Thymus (tissue), 11 donors: ENCODE measurements at regions not wholly inside any gene's neighbourhood (a gene's known extent, or its start where the extent isn't known, plus 50 kb on each side); places are given as distances from the start of the nearest gene placed in this dataset.
"Not testable (repeated sequence)": the region's sequence is repeated elsewhere in the genome, so short reads cannot be mapped to it uniquely, and the experiment has no call there.

Experiments used
- DNase-seq, 9 donors: peaks; one replicate each; pipeline ENCODE4 v3.0.0-alpha.2; 2013; ENCODE audit warnings: low spot score in 9 of 9, low read depth in 6 of 9, missing footprints in 1 of 9
- H3K27ac ChIP-seq, 2 donors: one replicate each; pipeline ENCODE4 v1.5.1; 2013; ENCODE audit warnings: control low read depth in 1 of 2, low read depth in 1 of 2, low read length in 1 of 2, mild to moderate bottlenecking in 1 of 2, moderate library complexity in 1 of 2
- H3K27me3 ChIP-seq, 2 donors: one replicate each; pipeline ENCODE4 v1.5.1; 2013; ENCODE audit warnings: low read length in 1 of 2; ENCODE audit not compliant: control insufficient read depth in 2 of 2, insufficient read depth in 1 of 2
- H3K36me3 ChIP-seq, 2 donors: one replicate each; pipeline ENCODE4 v1.5.1; 2013; ENCODE audit warnings: low read length in 1 of 2, mild to moderate bottlenecking in 1 of 2, moderate library complexity in 1 of 2; ENCODE audit not compliant: control insufficient read depth in 2 of 2, insufficient read depth in 2 of 2
- H3K4me1 ChIP-seq, 2 donors: one replicate each; pipeline ENCODE4 v1.5.1; 2013; ENCODE audit warnings: low read length in 2 of 2; ENCODE audit not compliant: control insufficient read depth in 2 of 2, insufficient read depth in 2 of 2
- H3K4me3 ChIP-seq, 2 donors: one replicate each; pipeline ENCODE4 v1.5.1; 2013; ENCODE audit warnings: low read length in 2 of 2, control low read depth in 1 of 2, mild to moderate bottlenecking in 1 of 2
- H3K9me3 ChIP-seq, 2 donors: one replicate each; pipeline ENCODE4 v1.5.1; 2013; ENCODE audit warnings: low read length in 1 of 2, mild to moderate bottlenecking in 1 of 2; ENCODE audit not compliant: control insufficient read depth in 2 of 2, insufficient read depth in 1 of 2
- WGBS: extraction: QIAGEN DNeasy Blood & Tissue Kit; methylation state at CpG from one replicate; pipeline ENCODE4 v1.1.7; 2013; 5-methylcytosine and 5-hydroxymethylcytosine counted together
- donor health status: healthy.

GRCh38 chr5:18576586-18576985 lies 942.3 kb downstream of the TAF11L14 start:
- Histone ChIP-seq H3K9me3 (no peaks in the 10 kb centered on the region), H3K27ac (no peak overlapping the region), H3K36me3 (no peaks in the 10 kb centered on the region), H3K27me3 (no peaks in the 10 kb centered on the region), H3K4me1 (no peaks in the 10 kb centered on the region), H3K4me3 (no peak overlapping the region)
- 92% methylated on average over 4 of the region's 4 CpGs for WGBS
- DNase-seq = no peak

GRCh38 chr5:18601185-18601584 lies 966.9 kb downstream of the TAF11L14 start:
- Histone ChIP-seq H3K36me3 (no peaks in the 10 kb centered on the region), H3K27ac (no peak overlapping the region), H3K27me3 (no peaks in the 10 kb centered on the region), H3K4me3 (no peak overlapping the region), H3K9me3 (no peaks in the 10 kb centered on the region), H3K4me1 (no peaks in the 10 kb centered on the region)
- DNase-seq = no peak
- 83% methylated on average over 1 of the region's 1 CpG for WGBS

- 96% methylated on average over 1 of the region's 1 CpG for WGBS
- H3K4me3 ChIP-seq = no peak overlapping the region
- no peak for DNase-seq
- no peaks in the 10 kb centered on the region for H3K27me3 ChIP-seq
- no peaks in the 10 kb centered on the region for H3K36me3 ChIP-seq
- H3K9me3 ChIP-seq = no peaks in the 10 kb centered on the region
- H3K4me1 ChIP-seq = no peaks in the 10 kb centered on the region
- no peak overlapping the region for H3K27ac ChIP-seq
These were observed 968.1 kb downstream of the TAF11L14 start for GRCh38 chr5:18602402-18602801.

- Histone ChIP-seq H3K9me3 (no peaks in the 10 kb centered on the region), H3K27me3 (no peaks in the 10 kb centered on the region), H3K36me3 (no peaks in the 10 kb centered on the region), H3K4me3 (no peak overlapping the region), H3K27ac (no peak overlapping the region), H3K4me1 (no peaks in the 10 kb centered on the region)
- DNase-seq = no peak
These were observed 970.9 kb downstream of the TAF11L14 start for GRCh38 chr5:18605186-18605585.

GRCh38 chr5:18607570-18607969 lies 973.3 kb downstream of the TAF11L14 start:
- DNase-seq = no peak
- Histone ChIP-seq H3K4me1 (no peaks in the 10 kb centered on the region), H3K27me3 (no peaks in the 10 kb centered on the region), H3K9me3 (no peaks in the 10 kb centered on the region), H3K4me3 (no peak overlapping the region), H3K36me3 (no peaks in the 10 kb centered on the region), H3K27ac (no peak overlapping the region)
- 94% methylated on average over 5 of the region's 5 CpGs for WGBS

- not testable (repeated sequence) for H3K27ac ChIP-seq, H3K36me3 ChIP-seq, H3K27me3 ChIP-seq, H3K4me3 ChIP-seq, H3K9me3 ChIP-seq, H3K4me1 ChIP-seq, DNase-seq
- 93% methylated on average over 2 of the region's 2 CpGs for WGBS
These were observed 982.9 kb downstream of the TAF11L14 start for GRCh38 chr5:18617191-18617590.

GRCh38 chr5:18630458-18631045 lies 996.3 kb downstream of the TAF11L14 start:
- Histone ChIP-seq H3K36me3 (no peaks in the 10 kb centered on the region), H3K9me3 (peaks cover 0 to 5% of the 10 kb centered on the region in 2 donors), H3K4me3 (no peak overlapping the region), H3K27me3 (no peaks in the 10 kb centered on the region), H3K4me1 (no peaks in the 10 kb centered on the region), H3K27ac (no peak overlapping the region)
- WGBS = 98% methylated on average over 2 of the region's 2 CpGs
- DNase-seq = no peak

GRCh38 chr5:18652404-18653215 lies 1018.4 kb downstream of the TAF11L14 start:
- no peak for DNase-seq
- no peaks in the 10 kb centered on the region for H3K4me1 ChIP-seq
- H3K27ac ChIP-seq = no peak overlapping the region
- WGBS = 98% methylated on average over 2 of the region's 2 CpGs
- no peaks in the 10 kb centered on the region for H3K27me3 ChIP-seq
- peaks cover 0 to 5% of the 10 kb centered on the region in 2 donors for H3K9me3 ChIP-seq
- H3K4me3 ChIP-seq = no peak overlapping the region
- no peaks in the 10 kb centered on the region for H3K36me3 ChIP-seq

GRCh38 chr5:18653216-18653752 lies 1019.0 kb downstream of the TAF11L14 start:
- peaks cover 0 to 5% of the 10 kb centered on the region in 2 donors for H3K9me3 ChIP-seq
- no peak for DNase-seq
- WGBS = 100% methylated on average over 1 of the region's 1 CpG
- no peaks in the 10 kb centered on the region for H3K36me3 ChIP-seq
- H3K27me3 ChIP-seq = no peaks in the 10 kb centered on the region
- H3K27ac ChIP-seq = no peak overlapping the region
- no peaks in the 10 kb centered on the region for H3K4me1 ChIP-seq
- no peak overlapping the region for H3K4me3 ChIP-seq
